GM18526 (cell line): ENCODE measurements at regions not wholly inside any gene's neighbourhood (a gene's known extent, or its start where the extent isn't known, plus 50 kb on each side); places are given as distances from the start of the nearest gene placed in this dataset.

Source experiments
- POLR2A ChIP-seq: IDR thresholded peaks from 3 replicates; pipeline ENCODE4 v1.6.1; 2011; ENCODE audit not compliant: insufficient read length; ENCODE audit errors: extremely low read depth

DNA sequence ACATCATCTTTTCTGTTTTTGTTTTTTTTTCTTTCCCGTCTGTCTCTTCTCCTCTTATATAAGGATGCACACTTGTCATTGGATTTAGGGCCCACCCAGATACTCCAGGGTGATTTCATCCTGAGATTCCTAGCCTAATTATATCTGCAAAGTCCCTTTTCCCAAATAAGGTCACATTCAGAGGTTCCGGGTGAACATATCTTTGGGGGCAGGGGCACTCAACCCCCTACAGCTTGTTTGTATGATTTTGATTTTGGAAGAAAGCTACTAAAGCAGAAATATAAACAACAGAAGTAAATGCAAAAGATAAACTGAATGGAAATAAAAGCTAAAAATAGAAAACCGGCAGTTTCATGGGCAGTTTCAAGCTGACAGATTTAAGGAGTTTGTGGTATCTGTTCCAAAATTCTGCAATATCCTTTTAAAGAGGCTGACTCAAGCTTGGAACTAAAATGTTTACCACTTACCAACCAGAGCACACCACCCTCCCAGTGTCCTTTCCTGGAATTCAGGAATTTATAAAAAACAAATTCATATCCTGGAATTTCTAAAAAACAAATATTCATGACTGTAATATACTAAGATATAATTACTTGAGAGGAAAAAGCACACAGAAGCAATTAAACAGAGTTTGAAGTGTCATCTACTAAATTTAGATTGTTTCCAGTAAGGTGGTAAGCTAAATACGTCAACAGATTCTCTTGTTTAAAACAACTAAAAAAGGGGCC lies 100.0 kb upstream of the CARMIL1 start:
- no peak for TF ChIP-seq POLR2A

DNA sequence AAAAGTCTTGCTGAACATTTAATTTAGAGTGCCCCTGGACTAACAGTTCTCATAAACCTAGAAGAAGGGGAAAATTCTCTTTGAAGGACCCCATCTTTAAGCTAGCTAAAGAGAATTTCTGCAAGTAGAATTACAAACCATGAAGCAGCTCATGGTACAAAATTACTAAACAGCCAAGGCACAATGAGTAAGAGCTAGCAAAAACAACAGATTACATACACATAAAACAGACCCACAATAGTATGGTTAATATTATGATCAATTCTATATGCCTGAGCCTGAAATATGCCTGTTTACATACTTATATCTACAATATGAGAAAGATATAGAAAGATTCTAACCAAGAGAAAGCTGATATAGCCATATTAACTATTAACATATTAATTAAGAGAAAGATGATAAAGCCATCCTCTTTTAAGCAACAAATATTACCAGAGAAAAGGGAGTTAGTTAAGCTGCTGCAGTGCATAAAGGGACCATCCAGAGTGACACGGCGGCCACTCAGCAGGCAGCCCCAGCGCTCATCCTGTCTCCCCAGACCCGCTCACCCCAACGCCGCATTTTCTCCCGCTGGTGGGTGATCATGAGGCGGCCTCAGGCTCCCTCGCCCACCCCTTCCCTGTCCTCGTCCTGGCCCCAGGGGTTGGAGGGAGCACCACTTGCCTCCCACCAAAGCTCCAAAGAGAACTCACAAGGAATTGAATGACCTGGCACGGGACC lies 98.4 kb upstream of the CARMIL1 start:
- no peak for TF ChIP-seq POLR2A

DNA sequence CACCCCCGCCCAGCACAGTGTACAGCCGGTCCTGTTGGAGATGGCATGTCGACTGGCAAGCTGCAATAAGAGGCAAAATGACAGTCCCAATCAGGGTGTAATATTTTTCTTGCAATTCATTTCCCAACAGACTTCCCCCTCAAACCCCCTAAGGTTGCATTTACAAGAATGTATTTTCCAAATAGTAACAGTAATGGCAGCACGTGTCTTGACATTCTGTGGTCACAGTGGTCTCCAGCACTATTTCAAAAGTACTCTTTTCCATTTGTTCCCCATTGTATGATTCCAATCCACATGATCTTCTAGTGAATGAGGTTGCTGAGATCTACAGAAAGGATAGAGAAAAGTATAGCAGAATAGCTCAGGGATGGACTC lies 97.8 kb upstream of the CARMIL1 start:
- no peak for TF ChIP-seq POLR2A

DNA sequence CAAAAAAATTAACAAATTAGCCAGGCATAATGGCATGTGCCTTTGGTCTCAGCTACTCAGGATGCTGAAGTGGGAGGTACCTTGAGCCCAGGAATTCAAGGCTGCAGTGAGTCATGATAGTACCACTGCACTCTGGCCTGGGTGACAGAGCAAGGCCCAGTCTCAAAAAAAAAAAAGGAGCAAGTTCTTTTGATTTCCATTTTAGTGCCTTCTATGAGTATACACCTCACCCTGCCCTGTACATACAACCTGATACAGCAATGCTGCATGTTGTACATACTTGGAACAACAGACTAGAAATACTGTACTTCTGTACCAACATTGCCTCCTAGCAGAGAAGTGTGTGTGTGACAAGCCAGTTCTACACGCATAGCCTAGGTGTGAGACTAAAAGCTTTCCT lies 97.3 kb upstream of the CARMIL1 start:
- no peak for TF ChIP-seq POLR2A

DNA sequence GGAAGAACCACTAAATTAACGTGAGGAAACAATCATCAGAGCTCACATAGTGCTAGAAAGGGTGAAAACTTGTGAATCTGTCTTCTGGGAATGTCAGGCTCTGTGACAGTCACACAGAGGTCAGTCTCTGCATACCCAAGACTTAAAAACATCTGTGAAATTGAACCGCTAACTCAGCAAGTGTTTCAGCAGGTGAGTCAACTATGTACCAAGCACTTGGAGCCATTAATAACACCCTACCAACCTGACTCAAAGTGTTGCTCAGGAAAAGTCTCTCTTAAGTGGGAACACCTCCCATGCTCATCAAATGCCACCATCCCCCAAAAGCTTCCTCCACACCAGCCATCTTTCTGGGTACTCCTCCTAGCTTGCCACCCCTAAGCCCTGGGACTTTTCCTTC lies 92.3 kb upstream of the CARMIL1 start:
- no peak for TF ChIP-seq POLR2A

DNA sequence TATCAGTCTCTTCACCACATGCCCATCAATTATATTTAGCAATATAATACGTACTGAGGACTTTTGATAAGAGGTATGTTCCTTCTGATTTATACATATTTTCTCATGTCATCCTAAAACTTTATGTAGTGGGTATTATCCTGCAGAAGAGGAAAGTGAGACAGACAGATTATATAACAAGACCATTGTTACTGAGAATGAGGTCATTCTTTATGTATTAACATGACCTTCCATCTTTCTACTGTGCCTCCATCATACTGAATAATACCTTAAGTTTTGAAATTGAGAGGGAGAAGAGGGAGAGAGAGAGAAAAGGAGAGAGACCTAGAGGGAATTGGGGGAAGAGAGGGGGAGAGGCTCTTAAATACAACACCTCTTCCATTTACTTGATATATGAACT lies 90.9 kb upstream of the CARMIL1 start:
- TF ChIP-seq POLR2A: no peak

DNA sequence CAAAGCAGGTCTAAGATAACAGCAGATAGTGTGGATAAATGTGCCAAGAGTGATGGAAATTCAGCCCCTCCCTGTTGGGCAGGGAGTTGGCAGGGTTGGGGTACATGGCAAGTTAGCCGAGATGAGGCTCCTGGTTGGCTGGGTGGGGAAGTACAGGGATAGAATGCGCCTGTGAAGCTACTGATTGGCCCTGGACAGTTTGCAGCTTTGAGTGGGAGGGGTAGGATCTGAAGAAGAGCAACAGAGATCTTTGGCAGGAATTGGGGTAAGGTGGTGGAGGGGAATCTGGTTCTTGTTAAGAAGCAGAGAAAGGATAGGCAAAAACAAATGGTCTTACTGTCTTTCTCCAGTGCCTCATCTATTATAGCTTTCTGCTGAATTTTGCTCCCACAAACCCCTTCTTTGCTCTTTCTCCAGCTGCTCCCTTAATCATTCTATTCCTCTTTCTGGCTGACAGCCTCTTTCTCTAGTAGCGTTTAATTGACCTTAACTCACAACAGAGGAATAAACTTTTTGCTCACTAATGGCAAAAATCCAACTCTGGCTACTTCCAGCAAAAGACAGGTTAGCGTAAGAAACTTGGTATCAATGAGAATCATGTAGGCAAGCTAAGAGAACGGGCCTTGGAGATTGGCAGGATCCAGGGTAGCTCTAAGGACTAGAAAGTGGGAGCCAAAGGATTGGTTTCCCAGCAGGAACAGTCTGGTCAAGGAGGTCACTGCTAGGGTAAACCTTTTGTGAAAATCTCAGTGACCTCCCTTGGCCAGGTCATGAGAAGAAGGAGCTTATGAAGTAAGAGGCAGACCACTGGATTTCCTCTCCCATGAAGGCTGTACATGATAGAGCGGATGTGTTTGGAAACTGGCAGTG lies 86.3 kb upstream of the CARMIL1 start:
- TF ChIP-seq POLR2A: no peak

DNA sequence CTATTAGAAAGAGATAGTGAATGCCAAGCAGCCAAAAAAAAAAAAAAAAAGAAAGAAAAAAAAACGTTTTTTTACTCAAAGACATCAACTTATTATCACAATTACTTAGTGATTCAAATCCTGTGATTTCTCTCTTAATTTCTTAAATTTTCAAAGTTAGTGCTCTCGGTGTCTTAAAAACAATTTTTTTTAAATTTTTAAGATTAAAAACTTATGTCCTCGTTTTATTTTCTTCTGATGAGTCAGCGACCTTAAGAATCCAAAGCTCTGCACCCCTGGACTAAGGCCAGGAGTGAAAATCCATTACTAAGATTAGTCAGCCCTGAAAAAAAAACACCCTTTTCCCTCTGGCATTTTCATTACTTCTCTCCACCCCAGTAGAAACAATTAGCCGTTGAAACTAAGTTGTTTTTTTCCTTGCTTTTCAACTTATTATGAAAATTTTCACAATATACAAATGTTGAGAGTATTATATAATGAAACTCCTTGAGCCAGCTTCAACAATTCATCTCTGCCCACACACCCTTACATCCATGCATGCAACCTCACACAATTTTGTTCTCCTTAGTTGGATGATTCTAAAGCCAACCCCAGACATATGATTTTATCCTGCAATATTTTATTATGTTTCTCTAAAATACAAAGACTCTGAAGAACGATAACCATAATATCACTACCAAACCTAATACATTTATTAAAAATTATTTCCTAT lies 85.6 kb upstream of the CARMIL1 start:
- no peak for TF ChIP-seq POLR2A

DNA sequence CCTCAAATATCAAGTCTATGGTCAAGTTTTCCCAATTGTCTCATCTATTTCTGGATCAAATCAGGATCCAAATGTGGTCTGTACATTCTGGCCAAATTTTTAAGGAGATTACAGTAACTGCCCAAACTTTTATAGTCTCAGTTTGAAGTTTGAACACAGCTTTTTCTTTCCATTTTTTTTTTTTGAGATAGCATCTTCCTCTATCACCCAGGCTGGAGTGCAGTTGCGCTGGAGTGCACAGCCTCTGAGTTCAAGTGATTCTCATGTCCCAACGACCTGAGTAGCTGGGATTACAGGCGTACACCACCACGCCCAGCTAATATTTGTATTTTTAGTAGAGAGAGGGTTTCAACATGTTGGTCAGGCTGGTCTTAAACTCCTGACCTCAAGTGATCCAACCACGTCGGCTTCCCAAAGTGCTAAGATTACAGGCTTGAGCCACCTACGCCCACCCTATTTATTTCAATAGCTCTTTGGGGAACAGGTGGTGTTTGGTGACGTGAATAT lies 84.9 kb upstream of the CARMIL1 start:
- no peak for TF ChIP-seq POLR2A

DNA sequence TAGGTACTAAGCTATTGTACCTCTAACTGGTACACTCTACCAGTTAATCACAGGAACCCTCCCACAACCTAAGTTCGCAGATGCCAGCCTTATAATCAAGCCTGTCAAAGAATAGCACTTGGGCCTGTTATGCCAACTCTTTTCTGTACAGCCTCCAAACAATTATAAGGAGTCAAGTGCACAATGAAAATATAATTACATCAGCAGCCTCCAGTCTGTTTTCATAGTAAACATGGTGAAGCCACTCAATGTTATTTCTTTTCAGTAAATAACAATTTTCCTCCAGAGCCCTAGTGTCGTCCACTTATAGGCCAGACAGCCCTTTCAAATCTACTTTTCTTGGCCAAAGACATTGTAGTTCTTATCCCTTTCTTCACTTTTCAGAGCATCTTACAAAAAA lies 82.7 kb upstream of the CARMIL1 start:
- TF ChIP-seq POLR2A: no peak

DNA sequence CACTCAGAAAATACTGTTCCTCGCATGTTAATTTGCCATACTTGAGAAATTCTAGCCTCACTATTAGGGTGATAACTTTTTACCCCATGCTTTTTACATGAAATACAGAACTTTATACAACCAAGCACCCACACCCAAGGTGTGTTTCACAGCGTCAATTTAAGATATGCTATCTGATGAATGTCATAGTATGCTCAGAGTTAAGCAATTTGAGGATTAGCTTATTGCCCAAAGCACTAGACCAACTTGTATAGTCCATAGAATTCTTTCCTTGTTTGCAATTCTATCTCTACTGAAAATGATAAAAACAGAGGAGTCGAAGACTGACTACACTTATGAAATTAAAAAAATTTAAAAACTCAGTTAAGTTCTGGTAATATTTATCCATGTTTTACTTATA lies 82.1 kb upstream of the CARMIL1 start:
- TF ChIP-seq POLR2A: no peak

DNA sequence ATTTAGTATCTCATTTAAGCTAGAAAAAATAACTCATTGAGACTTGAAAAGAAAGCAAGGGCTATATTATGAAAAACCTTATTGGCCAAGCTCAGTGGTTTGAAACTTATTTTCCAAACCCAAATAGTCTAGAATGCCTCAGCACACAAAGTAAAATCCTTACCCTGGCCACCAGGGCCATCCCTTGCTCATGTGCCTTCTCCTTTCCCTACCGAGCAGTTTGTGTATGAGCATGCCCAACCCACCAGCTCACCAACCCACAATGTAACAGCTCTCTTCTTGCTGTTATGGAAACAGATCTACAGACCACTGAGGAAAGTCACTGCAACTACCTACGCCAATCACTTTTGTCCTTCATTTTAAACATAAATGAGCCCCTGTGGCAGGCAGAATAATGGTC lies 79.6 kb upstream of the CARMIL1 start:
- TF ChIP-seq POLR2A: no peak

DNA sequence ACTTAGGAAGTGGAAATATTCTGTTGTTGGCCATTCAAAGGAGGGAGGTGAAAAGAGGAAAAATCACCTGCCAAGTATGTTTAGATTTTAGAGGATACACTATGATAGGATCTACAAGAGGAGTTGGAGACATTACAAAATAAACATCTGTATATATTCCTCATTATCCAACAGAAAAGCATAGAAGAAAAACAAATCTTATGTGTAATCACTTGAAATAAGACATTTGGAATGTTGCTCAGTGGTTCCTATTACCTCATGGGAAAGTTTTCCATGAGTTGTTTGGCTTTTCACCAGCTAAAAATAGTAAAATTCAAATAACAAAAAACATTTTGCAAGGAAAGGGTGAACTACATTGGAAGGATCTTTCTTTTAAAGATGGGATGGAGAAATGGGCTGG lies 76.7 kb upstream of the CARMIL1 start:
- TF ChIP-seq POLR2A: no peak

DNA sequence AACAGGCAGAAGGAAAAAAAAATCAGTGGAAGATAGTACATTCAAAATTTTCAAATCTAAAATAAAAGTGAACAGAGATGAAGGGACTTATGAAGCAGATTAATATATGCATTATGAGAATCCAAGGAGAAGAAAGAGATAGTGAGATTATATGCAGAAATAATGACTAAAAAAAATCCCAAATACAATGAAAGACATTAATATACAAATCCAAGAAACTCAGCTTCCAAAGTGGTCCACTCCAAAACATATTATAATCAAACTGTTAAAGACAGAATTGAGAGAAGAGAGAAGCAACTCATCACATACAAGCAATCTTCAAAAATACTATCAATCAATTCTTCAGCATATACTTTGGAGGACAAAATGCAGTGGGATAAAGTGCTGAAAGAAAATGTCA lies 73.5 kb upstream of the CARMIL1 start:
- TF ChIP-seq POLR2A: no peak

DNA sequence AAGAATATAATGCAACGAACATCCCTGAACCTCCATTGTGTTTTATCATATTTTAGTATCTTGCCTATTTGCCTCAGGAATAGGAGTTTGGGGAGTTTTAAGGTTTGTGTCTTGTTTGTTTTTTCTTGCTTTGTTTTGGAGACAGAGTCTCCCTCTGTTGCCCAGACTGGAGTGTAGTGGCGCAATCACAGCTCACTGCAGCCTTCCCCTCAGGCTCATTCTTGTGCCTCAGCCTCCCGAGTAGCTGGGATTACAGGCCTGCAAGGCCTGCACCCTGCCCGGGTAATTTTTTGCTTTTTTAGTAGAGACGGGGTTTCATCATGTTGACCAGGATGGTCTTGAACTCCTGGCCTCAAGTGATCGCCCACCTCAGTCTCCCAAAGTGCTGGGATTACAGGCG lies 63.3 kb upstream of the CARMIL1 start:
- TF ChIP-seq POLR2A: no peak
